ENCODE measurements at regions not wholly inside any gene's neighbourhood (a gene's known extent, or its start where the extent isn't known, plus 50 kb on each side); places are given as distances from the start of the nearest gene placed in this dataset.

GRCh38 chr14:62168564-62169155, 406.4 kb downstream of the SNAPC1 start:
- no peak for DNase-seq

GRCh38 chr14:62179367-62180018, 417.3 kb downstream of the SNAPC1 start:
- no peak for DNase-seq

- DNase-seq: no peak
Observed at GRCh38 chr14:62181591-62181990, 419.4 kb downstream of the SNAPC1 start.

GRCh38 chr14:62185078-62185477, 422.9 kb downstream of the SNAPC1 start:
- DNase-seq: no peak

- DNase-seq: no peak
Observed at GRCh38 chr14:62187265-62187664, 425.0 kb downstream of the SNAPC1 start.

GRCh38 chr14:62189698-62190097, 427.5 kb downstream of the SNAPC1 start:
- DNase-seq: no peak

GRCh38 chr14:62206456-62206855, 444.2 kb downstream of the SNAPC1 start:
- no peak for DNase-seq

- no peak for DNase-seq
Observed at GRCh38 chr14:62209287-62209899, 447.2 kb downstream of the SNAPC1 start.

GRCh38 chr14:62213516-62213915, 451.3 kb downstream of the SNAPC1 start:
- no peak for DNase-seq

- DNase-seq: no peak
Observed at GRCh38 chr14:62216121-62216520, 453.9 kb downstream of the SNAPC1 start.

- DNase-seq: no peak
Observed at GRCh38 chr14:62234849-62235248, 472.6 kb downstream of the SNAPC1 start.

- no peak for DNase-seq
Observed at GRCh38 chr14:62244221-62244620, 482.0 kb downstream of the SNAPC1 start.

- no peak for DNase-seq
Observed at GRCh38 chr14:62247266-62247665, 485.0 kb downstream of the SNAPC1 start.

GRCh38 chr14:62251237-62251636, 489.0 kb downstream of the SNAPC1 start:
- no peak for DNase-seq

GRCh38 chr14:62253171-62253570, 491.0 kb downstream of the SNAPC1 start:
- DNase-seq: no peak

GRCh38 chr14:62253911-62254310, 491.7 kb downstream of the SNAPC1 start:
- DNase-seq: no peak

- no peak for DNase-seq
Observed at GRCh38 chr14:62269204-62269603, 507.0 kb downstream of the SNAPC1 start.

GRCh38 chr14:62270236-62270635, 508.0 kb downstream of the SNAPC1 start:
- DNase-seq: no peak

- DNase-seq: no peak
Observed at GRCh38 chr14:62280366-62280765, 518.1 kb downstream of the SNAPC1 start.

- no peak for DNase-seq
Observed at GRCh38 chr14:62283837-62284236, 521.6 kb downstream of the SNAPC1 start.

GRCh38 chr14:62289471-62289870, 527.3 kb downstream of the SNAPC1 start:
- no peak for DNase-seq

GRCh38 chr14:62301080-62301479, 538.9 kb downstream of the SNAPC1 start:
- DNase-seq: no peak

- DNase-seq: no peak
Observed at GRCh38 chr14:62301911-62302310, 539.7 kb downstream of the SNAPC1 start.

GRCh38 chr14:62303437-62303836, 541.2 kb downstream of the SNAPC1 start:
- no peak for DNase-seq

GRCh38 chr14:62304257-62304656, 542.0 kb downstream of the SNAPC1 start:
- no peak for DNase-seq
